NCI-H2227 treated with DMSO at 0.1 percent for 48 hours (cell line): ENCODE measurements at regions not wholly inside any gene's neighbourhood (a gene's known extent, or its start where the extent isn't known, plus 50 kb on each side); places are given as distances from the start of the nearest gene placed in this dataset.

Source experiments
- DNase-seq: peaks from one replicate; lab custom pipeline; 2025; lab: John Stamatoyannopoulos, UW

- peak; percentile 23 for DNase-seq
Observed at GRCh38 chr12:100675432-100675831, 101.9 kb downstream of the GAS2L3 start.

- DNase-seq, result no peak
Observed at GRCh38 chr12:100681074-100681473, 107.6 kb downstream of the GAS2L3 start.

- no peak for DNase-seq
Observed at GRCh38 chr12:100682178-100682577, 108.7 kb downstream of the GAS2L3 start.

GRCh38 chr12:100687686-100688085, 106.9 kb upstream of the ANO4 start:
- no peak for DNase-seq

- DNase-seq, result no peak
Observed at GRCh38 chr12:100688451-100688864, 106.1 kb upstream of the ANO4 start.

GRCh38 chr12:100692502-100692901, 102.1 kb upstream of the ANO4 start:
- DNase-seq, result no peak

GRCh38 chr12:100698518-100698917, 96.1 kb upstream of the ANO4 start:
- no peak for DNase-seq

GRCh38 chr12:100699209-100699608, 95.4 kb upstream of the ANO4 start:
- DNase-seq, result no peak

GRCh38 chr12:100703337-100703736, 91.2 kb upstream of the ANO4 start:
- DNase-seq, result no peak

- no peak for DNase-seq
Observed at GRCh38 chr12:100703868-100704267, 90.7 kb upstream of the ANO4 start.

GRCh38 chr12:100706033-100706432, 88.5 kb upstream of the ANO4 start:
- DNase-seq, result no peak

- no peak for DNase-seq
Observed at GRCh38 chr12:100708591-100708990, 86.0 kb upstream of the ANO4 start.

GRCh38 chr12:100715976-100716944, 78.3 kb upstream of the ANO4 start:
- no peak for DNase-seq

GRCh38 chr12:100716945-100717732, 77.4 kb upstream of the ANO4 start:
- peak; percentile 33 for DNase-seq

- DNase-seq, result no peak
Observed at GRCh38 chr12:100717733-100718067, 76.9 kb upstream of the ANO4 start.

- DNase-seq, result no peak
Observed at GRCh38 chr12:100718187-100718586, 76.4 kb upstream of the ANO4 start.

GRCh38 chr12:100720016-100720654, 74.4 kb upstream of the ANO4 start:
- DNase-seq, result no peak

- no peak for DNase-seq
Observed at GRCh38 chr12:100721169-100721568, 73.4 kb upstream of the ANO4 start.

GRCh38 chr12:100724071-100724470, 70.5 kb upstream of the ANO4 start:
- DNase-seq, result no peak

- peak; percentile 68 for DNase-seq
Observed at GRCh38 chr12:100733817-100734593, 60.6 kb upstream of the ANO4 start.

GRCh38 chr12:100737168-100737567, 57.4 kb upstream of the ANO4 start:
- no peak for DNase-seq

- DNase-seq, result no peak
Observed at GRCh38 chr12:100738086-100738485, 56.5 kb upstream of the ANO4 start.
